K562 (cell line): ENCODE measurements at regions not wholly inside any gene's neighbourhood (a gene's known extent, or its start where the extent isn't known, plus 50 kb on each side); places are given as distances from the start of the nearest gene placed in this dataset.

ENCODE experiments used
- ATAC-seq: fragments of 200-7000 bp; cut with Tn5 transposase; 3 replicates; pipeline ENCODE4 v1.9.1; 2020; ENCODE audit warnings: moderate library complexity
- BruUV-seq: library from RNA; stranded (reverse); fragments of 400-500 nt; replicated peaks from 2 replicates; lab custom pipeline; 2021; lab: Mats Ljungman, UMichigan
- CTCF ChIA-PET: fragments of 300-600 bp; formaldehyde crosslinking; extraction: SDS; loops from one replicate; lab custom pipeline; 2021; ENCODE audit warnings: low intra/inter-chr PET ratio; lab: Yijun Ruan, JAX
- POLR2A ChIA-PET: fragments of 300-600, 350-650 bp; sonication (Branson Sonifier 250); formaldehyde crosslinking; extraction: SDS; loops from one replicate; lab custom pipeline; 2021; ENCODE audit warnings: antibody characterized with exemption, inconsistent platforms; lab: Yijun Ruan, JAX
- DNase-seq, 4 experiments: peaks; one replicate each; pipeline versions ENCODE4 v3.0.0 to v3.0.0-alpha.2; 2011 to 2018; ENCODE audit warnings: low spot score in 3 of 4, mixed read lengths in 3 of 4; ENCODE audit errors: extremely low read depth in 1 of 4
- FAIRE-seq: peaks from 2 replicates; lab custom pipeline; 2011; peaks lifted over from hg19 to GRCh38; lab: Jason Lieb, UNC
- H2AFZ ChIP-seq: 2 replicates; pipeline ENCODE4 v1.6.0; 2011; ENCODE audit warnings: low read depth, low read length, control low read depth, inconsistent platforms
- H3K27ac ChIP-seq: fragments of 200-600 bp; 3 replicates; pipeline ENCODE4 v1.8.0; 2011; ENCODE audit warnings: low read depth, mild to moderate bottlenecking, control low read depth, inconsistent platforms, low read length, moderate library complexity, mixed read lengths; ENCODE audit errors: extremely low read depth
- H3K27me3 ChIP-seq, 2 experiments: fragments of 300-600 bp in 1 of 2; 2 replicates in 1 of 2; 3 replicates in 1 of 2; pipeline versions ENCODE4 v1.6.0 to v1.8.0; 2011; ENCODE audit warnings: inconsistent platforms in 2 of 2, low read length in 2 of 2, mild to moderate bottlenecking in 1 of 2, mixed read lengths in 1 of 2, moderate library complexity in 1 of 2; ENCODE audit not compliant: control insufficient read depth in 2 of 2, insufficient read depth in 2 of 2
- H3K36me3 ChIP-seq: fragments of 300-600 bp; 3 replicates; pipeline ENCODE4 v1.8.0; 2011; ENCODE audit warnings: mild to moderate bottlenecking, low read length, inconsistent platforms; ENCODE audit not compliant: control insufficient read depth, insufficient read depth
- H3K4me1 ChIP-seq, 2 experiments: fragments of 200-600 bp in 1 of 2; replicated peaks in 1 of 2; 2 replicates in 1 of 2; 3 replicates in 1 of 2; pipeline versions ENCODE4 v1.5.1 to v1.8.0; 2011; ENCODE audit warnings: inconsistent platforms in 2 of 2, low read length in 2 of 2, mild to moderate bottlenecking in 1 of 2, mixed read lengths in 1 of 2, moderate library complexity in 1 of 2; ENCODE audit not compliant: control insufficient read depth in 2 of 2, insufficient read depth in 2 of 2
- H3K4me2 ChIP-seq: 2 replicates; pipeline ENCODE4 v1.6.1; 2011; ENCODE audit warnings: low read length, control low read depth, inconsistent platforms, mixed read lengths; ENCODE audit not compliant: insufficient read depth
- H3K4me3 ChIP-seq: fragments of 200-600 bp; sonication (generic), shearing (Covaris generic); 2 replicates; pipeline ENCODE4 v1.5.1; 2016; ENCODE audit warnings: control low read depth, inconsistent platforms
- H3K79me2 ChIP-seq: fragments of 200-600 bp; 3 replicates; pipeline ENCODE4 v1.8.0; 2011; ENCODE audit warnings: low read length, inconsistent platforms; ENCODE audit not compliant: control insufficient read depth, insufficient read depth
- H3K9ac ChIP-seq, 2 experiments: 2 replicates each; pipeline versions ENCODE4 v1.6.0 to v1.6.1; 2011; ENCODE audit warnings: low read depth in 2 of 2, low read length in 2 of 2, control low read depth in 1 of 2, inconsistent platforms in 1 of 2, mild to moderate bottlenecking in 1 of 2, mixed read lengths in 1 of 2; ENCODE audit not compliant: insufficient read depth in 1 of 2
- H3K9me1 ChIP-seq: one replicate; pipeline ENCODE4 v1.6.0; 2011; ENCODE audit warnings: inconsistent platforms, mild to moderate bottlenecking, low read length, moderate library complexity; ENCODE audit not compliant: control insufficient read depth, insufficient read depth
- H3K9me3 ChIP-seq: replicated peaks from 2 replicates; pipeline ENCODE4 v1.5.1; 2011; ENCODE audit warnings: low read depth, low read length, inconsistent platforms; ENCODE audit not compliant: control insufficient read depth, insufficient read depth
- H4K20me1 ChIP-seq: replicated peaks from 2 replicates; pipeline ENCODE4 v1.6.1; 2011; ENCODE audit warnings: low read length, inconsistent platforms, mixed read lengths; ENCODE audit not compliant: control insufficient read depth, insufficient read depth
- ARHGAP35 ChIP-seq: fragments of 450-650 bp; IDR thresholded peaks from 2 replicates; pipeline ENCODE4 v1.6.1; 2018; ENCODE audit not compliant: partially characterized antibody
- CTCF ChIP-seq, 3 experiments: IDR thresholded peaks in 2 of 3; conservative IDR thresholded peaks in 1 of 3; 2 replicates each; pipeline ENCODE4 v1.5.1; 2011 to 2012; ENCODE audit warnings: low read length in 3 of 3, mild to moderate bottlenecking in 3 of 3, control low read depth in 2 of 3, improper control_type of control experiment in 1 of 3, inconsistent platforms in 1 of 3, low read depth in 1 of 3, mixed read lengths in 1 of 3, moderate library complexity in 1 of 3; ENCODE audit not compliant: insufficient read depth in 2 of 3
- FOXM1 ChIP-seq, 2 experiments: fragments of 450-650 bp in 1 of 2; sonication (generic) in 1 of 2; formaldehyde crosslinking in 1 of 2; IDR thresholded peaks; 2 replicates each; pipeline versions ENCODE4 v1.6.1 to v1.9.0; 2017 to 2022; ENCODE audit warnings: low read depth in 2 of 2, mild to moderate bottlenecking in 2 of 2, missing genetic modification reagents in 1 of 2, moderate library complexity in 1 of 2
- IFI16 ChIP-seq: fragments of 250-450 bp; sonication (Bioruptor Pico); IDR thresholded peaks from 2 replicates; pipeline ENCODE4 v2.1.2; 2022; ENCODE audit warnings: mild to moderate bottlenecking, inconsistent platforms
- JUNB ChIP-seq: fragments of 450-650 bp; formaldehyde crosslinking; conservative IDR thresholded peaks from 2 replicates; pipeline ENCODE4 v1.4.0; 2020; ENCODE audit warnings: mild to moderate bottlenecking
- KAT7 ChIP-seq: sonication (generic); formaldehyde crosslinking; IDR thresholded peaks from 2 replicates; pipeline ENCODE4 v1.8.0; 2022; ENCODE audit warnings: missing genetic modification reagents, mild to moderate bottlenecking, borderline replicate concordance
- NR1H2 ChIP-seq: sonication (generic); formaldehyde crosslinking; IDR thresholded peaks from 2 replicates; pipeline ENCODE4 v1.4.0; 2020; ENCODE audit warnings: mild to moderate bottlenecking, missing genetic modification reagents
- PHF20 ChIP-seq: fragments of 450-650 bp; IDR thresholded peaks from 2 replicates; pipeline ENCODE4 v1.6.1; 2018; ENCODE audit not compliant: partially characterized antibody
- PML ChIP-seq: IDR thresholded peaks from 2 replicates; pipeline ENCODE4 v1.6.1; 2012; ENCODE audit warnings: low read length, inconsistent platforms
- SRSF1 ChIP-seq: fragments of 200-400 bp; formaldehyde crosslinking; IDR thresholded peaks from 2 replicates; pipeline ENCODE4 v1.6.1; 2017; ENCODE audit warnings: mild to moderate bottlenecking, low read depth, low read length, moderate library complexity
- UBTF ChIP-seq, 2 experiments: IDR thresholded peaks; 2 replicates each; pipeline ENCODE4 v1.6.1; 2012; ENCODE audit warnings: improper control_type of control experiment in 2 of 2, low read depth in 2 of 2, low read length in 2 of 2, borderline replicate concordance in 1 of 2
- ZNF212 ChIP-seq: fragments of 450-650 bp; formaldehyde crosslinking; IDR thresholded peaks from 2 replicates; pipeline ENCODE4 v1.4.0; 2020; ENCODE audit warnings: mild to moderate bottlenecking
- ZNF224 ChIP-seq: sonication (generic); formaldehyde crosslinking; IDR thresholded peaks from 2 replicates; pipeline ENCODE4 v1.8.0; 2022; ENCODE audit warnings: mild to moderate bottlenecking, missing genetic modification reagents
- ZNF280B ChIP-seq: fragments of 250-450 bp; sonication (Bioruptor Pico); IDR thresholded peaks from 2 replicates; pipeline ENCODE4 v1.5.1; 2021; ENCODE audit warnings: mild to moderate bottlenecking
- ZNF384 ChIP-seq: IDR thresholded peaks from 2 replicates; pipeline ENCODE4 v1.6.1; 2012; ENCODE audit warnings: low read depth, low read length, improper control_type of control experiment
- ZNF431 ChIP-seq: sonication (generic); formaldehyde crosslinking; IDR thresholded peaks from 2 replicates; pipeline ENCODE4 v1.8.0; 2022; ENCODE audit warnings: mild to moderate bottlenecking, missing genetic modification reagents
- ZNF551 ChIP-seq: fragments of 250-450 bp; sonication (Bioruptor Pico); IDR thresholded peaks from 2 replicates; pipeline ENCODE4 v1.5.0; 2021; ENCODE audit warnings: mild to moderate bottlenecking, moderate library complexity
- ZSCAN32 ChIP-seq: fragments of 450-650 bp; formaldehyde crosslinking; IDR thresholded peaks from 2 replicates; pipeline ENCODE4 v1.4.0; 2020; ENCODE audit warnings: mild to moderate bottlenecking, moderate library complexity
- WGBS: fragments of 100-300 bp; shearing (Covaris generic); methylation state at CpG from one replicate; pipeline ENCODE4 v1.1.6; 2016; ENCODE audit warnings: low coverage, mixed read lengths; ENCODE audit not compliant: insufficient coverage; ENCODE audit errors: missing lambda C conversion rate; 5-methylcytosine and 5-hydroxymethylcytosine counted together
- in situ Hi-C: fragments of 300-500 bp; cut with MboI; formaldehyde crosslinking; loops from 4 replicates; pipeline ENCODE4 v1.15.0; 2018; ENCODE audit warnings: inconsistent platforms, mixed read lengths
- intact Hi-C: fragments of 100-400 bp; cut with micrococcal nuclease; formaldehyde crosslinking; loops from 2 replicates; pipeline ENCODE4 v1.14.2; 2022

GRCh38 chr18:68033466-68033865 lies 516.9 kb upstream of the DSEL start (continued):
- no peak for TF ChIP-seq UBTF (IDR thresholded peaks at IDR 0.05; ENCODE audit: borderline replicate concordance in 1 of 2, low read depth in 2 of 2, low read length in 2 of 2)
- TF ChIP-seq PHF20 = no peak
- no peak for TF ChIP-seq NR1H2
- no peak for TF ChIP-seq ZSCAN32
- no peak for TF ChIP-seq PML

- DNase-seq = no peak
- TF ChIP-seq FOXM1 (IDR thresholded peaks at IDR 0.05; ENCODE audit: low read depth) = no peak
- TF ChIP-seq FOXM1 (CRISPR knock-in tag; IDR thresholded peaks at IDR 0.05; ENCODE audit: low read depth) = no peak
- TF ChIP-seq ZNF280B = no peak
- no peak for TF ChIP-seq ZNF224 (CRISPR knock-in tag)
- no peak for TF ChIP-seq IFI16 (CRISPR knock-in tag)
- no peak for TF ChIP-seq ZNF212
- no peak for TF ChIP-seq JUNB (CRISPR knock-in tag)
- no peak for TF ChIP-seq SRSF1
- no peak for TF ChIP-seq KAT7
- TF ChIP-seq ZNF431 (CRISPR knock-in tag) = no peak
- no peak for TF ChIP-seq ZNF551 (CRISPR knock-in tag)
- no peak for TF ChIP-seq CTCF (IDR thresholded peaks at IDR 0.05 in 2 of 3, conservative IDR thresholded peaks at IDR 0.05 in 1 of 3; ENCODE audit: insufficient read depth in 2 of 3, low read depth in 1 of 3, low read length in 3 of 3)
- no peak for TF ChIP-seq ARHGAP35
- TF ChIP-seq ZNF384 = no peak
- no peak overlapping the region for H3K9ac ChIP-seq
- no peak overlapping the region for H3K4me3 ChIP-seq
- WGBS = 0% methylated on average over 4 of the region's 4 CpGs
- no peak overlapping the region for H3K27ac ChIP-seq
- H3K4me1 ChIP-seq = no peaks in the 10 kb centered on the region
- H3K36me3 ChIP-seq = no peaks in the 10 kb centered on the region
- no peak overlapping the region for H2AFZ ChIP-seq
- ChIA-PET POLR2A (no interaction called here), CTCF (no interaction called here)
- FAIRE-seq = no peak
- no peak overlapping the region for H3K4me2 ChIP-seq
- H3K79me2 ChIP-seq = no peaks in the 10 kb centered on the region
- H4K20me1 ChIP-seq = no peaks in the 10 kb centered on the region
- H3K9me3 ChIP-seq = no peaks in the 10 kb centered on the region
- in situ Hi-C loops = no loop called here
- intact Hi-C loops = no loop called here
- no peaks in the 10 kb centered on the region for H3K9me1 ChIP-seq
- H3K27me3 ChIP-seq = no peaks in the 10 kb centered on the region
- no peak for ATAC-seq
- BruUV-seq = no TSS peak
Observed at GRCh38 chr18:68024716-68025115, 508.2 kb upstream of the DSEL start.
